ENCODE measurements at regions not wholly inside any gene's neighbourhood (a gene's known extent, or its start where the extent isn't known, plus 50 kb on each side); places are given as distances from the start of the nearest gene placed in this dataset.

- TF ChIP-seq GATA2 (IDR thresholded peaks at IDR 0.05; ENCODE audit: low read depth, low read length) (no peak), GATA3 (IDR thresholded peaks at IDR 0.05; ENCODE audit: low read depth, low read length) (no peak)
Measured at GRCh38 chr4:126007142-126007541, 692.4 kb downstream of the FAT4 start.

Data from SH-SY5Y (cell line).